GM21619 (cell line): ENCODE measurements at regions not wholly inside any gene's neighbourhood (a gene's known extent, or its start where the extent isn't known, plus 50 kb on each side); places are given as distances from the start of the nearest gene placed in this dataset.

Source experiments
- ATAC-seq: cut with Tn5 transposase; IDR thresholded peaks from one replicate; pipeline ENCODE4 v1.9.1; 2021; ENCODE audit not compliant: unreplicated experiment

DNA sequence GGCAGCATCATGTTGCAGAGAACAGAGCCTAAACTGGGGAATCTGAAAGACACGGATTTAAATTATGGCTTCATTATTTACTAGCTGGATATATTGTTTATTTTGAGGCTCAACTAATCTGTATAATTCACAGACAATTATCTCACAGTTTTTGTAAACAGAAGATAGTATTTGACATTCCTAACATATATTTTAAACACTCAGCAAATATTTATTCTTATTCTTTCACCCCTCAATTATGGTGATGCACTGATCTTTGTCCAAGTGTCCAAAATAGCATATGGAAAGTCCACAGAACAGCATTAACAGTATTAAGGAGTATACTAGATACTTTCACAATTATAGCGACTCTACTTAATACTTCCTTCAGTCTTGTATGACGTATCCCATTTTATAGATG is 257.0 kb downstream of the ADGRG6 start:
- no peak for ATAC-seq

DNA sequence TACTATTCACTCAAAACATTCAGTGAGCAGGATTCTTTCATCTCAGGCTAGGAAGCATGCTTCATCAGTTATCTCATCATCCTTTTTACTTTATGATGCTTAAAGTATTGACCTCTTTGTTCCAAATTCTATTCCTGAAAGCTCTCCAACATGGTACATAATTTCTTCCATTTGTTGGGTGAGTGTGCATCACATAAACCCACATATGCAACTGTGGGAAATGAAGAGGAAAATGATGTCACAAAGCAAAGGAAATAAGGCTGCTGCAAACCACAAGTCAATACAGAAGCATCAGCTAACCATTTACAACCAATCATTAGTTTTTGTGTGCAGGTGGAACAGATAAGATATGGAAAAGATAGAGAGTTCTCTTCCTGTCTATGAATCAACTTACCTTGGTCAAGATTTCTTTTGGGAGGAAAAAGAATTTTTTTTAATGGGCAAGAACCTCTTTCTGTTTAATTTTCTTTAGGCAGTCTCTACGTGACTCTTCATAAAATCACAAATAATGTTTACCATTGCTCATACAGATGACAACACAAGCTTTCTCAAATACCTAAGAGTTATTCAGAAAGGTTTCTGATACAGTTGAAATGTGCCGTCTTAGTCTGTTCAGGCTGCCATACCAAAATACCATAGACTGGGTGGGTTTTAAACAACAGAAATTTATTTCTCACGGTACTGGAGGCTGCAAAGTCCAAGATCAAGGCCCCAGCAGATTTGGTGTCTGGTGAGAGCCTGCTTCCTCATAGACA is 259.9 kb downstream of the ADGRG6 start:
- ATAC-seq, result no peak

DNA sequence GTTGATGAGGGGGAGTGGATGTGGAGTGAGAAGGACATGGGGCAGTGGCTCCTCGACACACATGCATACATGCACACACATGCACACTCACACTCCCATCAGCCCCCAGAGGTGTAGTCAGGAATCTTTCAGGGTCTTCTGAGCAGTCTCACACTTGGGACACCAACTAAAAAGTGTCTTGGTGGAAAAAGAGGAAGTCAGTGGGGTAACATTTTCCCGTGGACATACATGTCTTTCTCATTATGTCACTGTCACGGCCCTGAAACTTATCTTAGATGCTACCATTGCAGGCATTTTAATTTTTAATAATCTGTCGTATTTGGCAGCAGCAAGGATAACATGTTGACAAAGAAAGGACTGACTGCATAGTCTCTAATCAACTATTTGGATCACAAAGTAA is 261.1 kb downstream of the ADGRG6 start:
- no peak for ATAC-seq

DNA sequence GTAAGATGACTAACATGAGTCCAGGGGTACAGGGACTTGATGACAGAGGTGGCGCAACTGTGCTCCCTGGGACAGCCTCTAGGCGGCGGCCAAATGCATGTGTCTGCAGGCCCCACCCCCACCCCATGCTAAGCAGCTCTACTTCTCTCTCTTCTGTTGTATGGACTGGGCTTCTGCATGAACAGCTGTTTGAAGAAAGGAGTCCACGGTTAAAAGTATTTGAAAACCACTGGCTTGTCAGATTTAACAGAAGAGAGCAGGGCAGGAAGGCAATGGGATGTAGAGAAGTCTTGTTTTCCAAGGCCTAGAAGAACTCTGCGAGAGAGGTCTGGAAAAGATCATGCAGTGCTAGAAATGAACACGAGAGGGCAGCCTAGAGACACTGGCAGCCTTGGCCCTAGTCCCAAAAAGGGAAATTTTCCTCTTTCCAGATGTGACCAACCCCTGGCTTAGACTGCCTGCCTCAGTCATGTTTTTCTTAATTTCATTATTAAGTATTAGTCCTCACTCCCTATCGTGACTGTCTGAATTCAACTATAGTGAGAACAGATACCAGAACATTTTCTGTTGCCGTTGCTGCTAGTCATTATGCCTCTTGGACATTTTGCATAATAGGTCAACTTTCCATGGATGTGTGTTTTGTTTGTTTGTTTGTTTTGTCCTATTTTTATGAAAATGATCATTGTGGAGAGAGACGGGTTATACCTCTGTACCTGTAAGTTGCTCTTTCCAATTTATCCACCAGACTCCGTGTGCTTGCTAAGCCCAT is 265.0 kb downstream of the ADGRG6 start:
- peak; percentile 59 for ATAC-seq

DNA sequence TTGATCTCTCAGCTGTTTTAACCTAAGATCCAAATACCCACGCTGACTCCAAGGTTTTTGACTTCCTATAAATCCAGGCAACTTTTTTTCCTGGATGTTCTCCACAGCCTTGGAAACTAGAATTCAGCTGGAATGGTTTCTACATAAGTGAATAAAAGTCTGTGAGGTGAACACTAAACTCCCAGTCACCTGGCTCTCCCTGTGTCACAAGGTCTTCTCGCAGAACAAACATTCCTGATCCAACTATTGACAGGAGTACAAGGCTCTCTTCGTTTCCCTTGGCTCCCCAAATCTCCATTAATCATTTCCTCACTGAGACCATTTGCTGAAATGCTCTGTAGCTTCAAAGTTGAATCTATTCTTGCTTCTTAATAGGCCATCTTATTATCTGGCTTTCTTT is 265.7 kb downstream of the ADGRG6 start:
- no peak for ATAC-seq

DNA sequence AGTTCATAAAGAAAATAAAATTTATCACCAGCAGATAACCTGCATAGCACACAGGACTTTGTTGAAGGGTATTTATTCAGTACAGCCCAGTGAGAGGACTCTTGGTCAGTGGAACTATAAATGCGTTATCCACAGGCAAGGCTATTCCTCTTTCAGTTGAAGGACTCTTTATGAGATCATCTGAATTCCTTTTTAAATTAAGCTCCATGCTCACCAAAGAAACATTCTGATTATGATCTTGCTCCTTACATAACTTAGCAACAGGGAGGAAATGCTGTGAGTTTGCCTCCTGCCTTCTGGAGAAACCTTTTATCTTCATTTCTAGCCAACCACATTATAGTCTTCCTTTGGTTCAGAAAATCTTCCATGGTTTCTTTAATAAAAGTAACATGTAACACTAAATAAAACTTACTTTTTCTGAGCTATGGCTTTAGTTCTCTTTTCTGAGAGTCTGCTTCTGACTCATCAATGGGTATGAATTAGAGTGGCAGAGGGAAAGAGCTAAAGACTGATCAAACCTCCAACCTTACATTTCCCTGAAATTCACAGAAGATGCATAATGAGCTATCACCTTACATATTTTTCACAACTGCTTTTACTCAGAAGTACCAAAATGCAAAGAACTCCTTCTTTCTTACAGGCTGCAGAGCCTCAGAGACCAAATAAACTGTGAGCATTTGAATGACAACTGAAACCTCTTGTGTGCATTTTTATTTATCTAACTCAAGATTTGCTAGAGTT is 267.2 kb downstream of the ADGRG6 start:
- no peak for ATAC-seq

DNA sequence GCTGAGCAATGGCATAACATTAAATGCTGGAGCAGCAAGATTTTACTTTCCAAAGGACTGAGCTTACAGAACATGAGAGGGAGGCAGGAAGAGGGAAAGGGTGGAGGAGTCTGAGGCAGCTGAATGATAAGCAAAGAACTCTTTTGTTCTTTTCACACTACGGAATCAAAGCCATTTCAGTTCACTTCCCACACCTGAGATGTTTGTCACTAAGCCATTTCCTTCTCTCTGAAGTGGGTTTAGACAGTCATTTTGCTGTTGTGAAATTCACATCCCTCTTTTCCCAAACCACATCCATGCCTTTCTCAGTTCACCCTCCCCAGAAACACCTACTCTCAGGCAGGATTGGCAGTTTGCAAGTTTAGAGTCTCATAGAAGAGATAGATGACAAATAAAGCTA is 267.9 kb downstream of the ADGRG6 start:
- no peak for ATAC-seq

DNA sequence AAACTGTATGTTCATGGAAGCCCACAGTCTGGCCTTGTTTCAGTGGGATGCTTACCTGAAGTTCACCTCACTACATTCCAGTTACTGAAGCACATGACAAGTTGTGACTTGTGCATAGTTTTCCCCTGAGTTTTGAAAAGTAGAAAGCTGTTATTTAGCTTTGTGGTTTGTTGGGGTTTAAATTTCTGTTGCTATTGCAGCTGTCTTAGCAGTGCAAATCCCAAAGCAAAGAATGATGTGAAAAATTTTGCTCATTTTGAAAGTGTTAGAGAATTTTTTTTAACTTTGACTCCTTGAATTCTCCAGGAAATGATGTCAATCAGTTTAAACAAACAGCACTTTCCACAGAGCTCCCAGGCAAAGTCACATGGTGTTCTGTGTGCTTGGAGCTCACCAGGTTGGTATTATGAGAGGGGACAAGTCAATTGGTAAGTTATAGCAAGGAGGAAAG is 268.4 kb downstream of the ADGRG6 start:
- no peak for ATAC-seq

DNA sequence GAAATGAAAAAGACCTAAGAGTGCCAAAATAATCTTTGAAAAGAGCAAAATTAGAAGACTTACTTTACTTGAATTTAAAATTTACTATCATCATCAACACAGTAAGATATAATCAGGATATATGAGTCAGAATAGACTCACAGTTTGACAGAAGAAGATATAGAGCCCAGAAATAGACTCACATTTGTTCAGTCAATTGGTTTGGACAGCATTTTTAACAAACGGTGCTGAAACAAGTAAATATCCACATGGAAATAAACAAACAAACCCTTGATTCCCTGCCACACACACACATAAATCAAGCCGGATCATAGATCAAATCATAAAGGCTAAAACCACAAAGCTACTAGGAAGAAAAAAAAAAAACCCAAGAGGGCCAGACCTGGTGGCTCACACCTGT is 291.1 kb downstream of the ADGRG6 start:
- ATAC-seq, result no peak

DNA sequence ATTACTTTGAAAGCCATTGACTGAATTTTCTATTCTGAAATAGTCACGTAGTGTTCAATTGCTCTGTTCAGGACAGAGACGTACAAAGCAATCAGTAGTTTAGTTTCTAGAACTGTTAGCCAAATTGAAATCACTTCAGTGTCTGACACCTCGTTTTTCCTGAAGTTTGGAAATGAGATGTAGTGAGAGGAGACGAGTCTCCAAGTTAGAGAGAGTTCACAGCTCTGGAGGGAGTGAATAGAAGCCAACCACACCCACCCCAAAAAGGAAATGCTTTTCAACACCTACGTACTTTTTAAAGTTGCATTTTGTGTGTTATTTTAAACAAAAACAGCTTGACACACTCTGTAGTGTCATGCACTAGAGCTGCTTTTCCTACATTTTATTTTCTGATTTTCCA is 296.0 kb downstream of the ADGRG6 start:
- no peak for ATAC-seq

DNA sequence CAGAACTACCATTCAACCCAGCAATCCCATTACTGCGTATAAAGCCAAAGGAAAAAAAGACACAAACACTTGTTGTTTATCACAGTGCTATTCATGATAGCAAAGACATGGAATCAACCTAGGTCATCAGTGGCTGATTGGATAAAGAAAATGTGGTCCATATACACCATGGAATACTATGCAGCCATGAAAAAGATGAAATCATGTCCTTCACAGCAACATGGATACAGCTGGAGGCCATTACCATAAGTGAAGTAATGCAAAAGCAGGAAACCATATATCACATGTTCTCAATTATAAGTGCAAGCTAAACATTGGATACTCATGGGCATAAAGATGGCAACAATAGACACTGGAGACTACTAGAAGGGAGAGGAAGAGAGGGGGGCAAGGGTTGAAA is 299.6 kb downstream of the ADGRG6 start:
- ATAC-seq, result no peak

DNA sequence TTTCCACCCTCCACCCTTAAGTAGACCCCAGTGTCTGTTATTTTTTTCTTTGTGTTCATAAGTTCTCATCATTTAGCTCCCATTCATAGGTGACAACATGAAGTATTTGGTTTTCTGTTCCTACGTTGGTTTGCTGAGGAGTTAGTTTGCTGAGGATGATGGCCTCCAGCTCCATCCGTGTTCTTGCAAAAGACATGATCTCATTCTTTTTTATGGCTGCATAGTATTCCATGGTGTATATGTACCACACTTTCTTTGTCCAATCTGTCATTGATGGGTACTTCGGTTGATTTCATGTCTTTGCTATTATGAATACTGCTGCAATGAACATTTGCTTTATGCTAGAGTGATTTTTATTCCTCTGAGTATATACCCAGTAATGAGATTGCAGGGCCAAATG is 301.2 kb downstream of the ADGRG6 start:
- no peak for ATAC-seq

DNA sequence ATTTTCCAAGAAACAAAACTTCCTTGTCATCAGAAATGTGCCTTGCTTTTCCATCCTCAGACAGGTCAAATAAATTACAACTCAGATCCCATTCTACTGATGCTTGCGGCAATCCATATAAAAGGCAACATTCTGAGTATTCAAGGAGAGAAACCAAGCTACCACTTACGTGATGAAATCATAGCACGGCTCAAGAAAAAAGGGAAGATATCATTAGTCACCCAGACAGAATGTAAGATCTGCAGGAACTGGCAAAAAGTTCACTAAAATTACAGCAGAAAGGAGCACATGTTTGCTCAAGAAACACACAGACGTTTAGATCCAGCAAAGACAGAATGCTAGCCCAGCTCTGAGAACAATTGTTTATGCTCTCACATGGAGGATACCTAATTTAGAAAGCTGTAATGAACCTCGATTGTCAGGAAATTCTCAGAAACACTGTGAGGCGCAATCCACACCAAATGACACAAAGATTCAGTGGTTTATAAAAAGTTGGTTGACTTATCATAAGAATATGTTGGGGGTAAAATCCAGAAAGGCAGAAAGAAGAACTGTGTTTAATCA is 304.2 kb downstream of the ADGRG6 start:
- no peak for ATAC-seq

DNA sequence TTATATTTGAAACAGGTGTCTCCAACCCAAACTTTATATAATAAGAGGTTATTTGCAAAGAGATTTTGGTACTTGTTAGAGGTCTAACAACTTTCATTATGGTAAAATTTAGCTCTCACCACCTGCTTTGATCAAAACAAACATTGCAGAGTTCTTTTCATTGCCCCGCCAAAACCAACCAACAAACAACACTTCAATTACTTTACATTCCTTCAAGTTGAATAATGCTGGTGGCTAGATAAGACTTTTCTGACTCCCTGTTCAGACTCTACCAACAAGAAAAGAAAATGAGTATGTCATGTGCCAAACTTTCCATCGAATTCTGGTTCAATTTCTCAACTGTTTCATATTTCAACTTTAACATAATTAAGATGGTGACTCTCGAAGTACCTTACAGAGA is 311.1 kb downstream of the ADGRG6 start:
- ATAC-seq, result no peak

DNA sequence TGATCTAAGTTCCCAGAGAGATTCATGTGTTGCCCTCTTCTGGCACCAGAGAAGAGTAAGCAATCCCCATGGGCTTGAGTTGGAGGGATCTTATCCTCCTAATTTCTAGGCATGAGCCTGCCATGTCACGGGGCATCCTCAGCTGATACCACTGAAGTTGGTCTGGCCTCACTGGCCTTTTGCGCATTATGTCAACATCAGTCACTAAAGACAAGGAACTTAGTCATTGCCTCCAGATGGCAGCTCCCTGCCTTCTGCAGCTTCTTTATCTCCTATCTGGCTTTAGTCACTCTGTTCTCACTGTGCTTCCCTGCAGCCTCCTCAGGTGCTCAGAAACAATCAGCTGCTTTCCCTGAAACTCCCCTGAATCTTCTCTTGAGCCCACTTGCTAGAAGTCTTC is 312.2 kb downstream of the ADGRG6 start:
- ATAC-seq, result no peak

DNA sequence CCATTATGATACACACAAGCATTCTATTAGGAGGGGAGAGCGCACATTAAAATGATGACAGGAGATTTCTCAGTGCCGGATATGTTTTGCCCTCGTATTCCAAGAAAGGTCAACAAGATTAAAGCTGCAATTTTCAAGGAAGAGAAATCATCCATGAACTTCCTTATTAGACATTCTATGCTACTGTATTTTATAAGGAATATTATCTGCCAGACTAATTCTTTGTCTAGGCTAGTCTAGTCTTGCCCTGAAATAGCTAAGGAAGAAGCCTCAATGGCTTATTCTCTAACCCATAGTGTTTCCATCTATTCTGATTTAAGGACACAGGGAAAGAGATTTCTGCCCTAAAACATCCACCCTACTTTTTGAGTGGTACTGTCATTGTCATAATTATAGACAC is 315.4 kb downstream of the ADGRG6 start:
- ATAC-seq, result no peak

DNA sequence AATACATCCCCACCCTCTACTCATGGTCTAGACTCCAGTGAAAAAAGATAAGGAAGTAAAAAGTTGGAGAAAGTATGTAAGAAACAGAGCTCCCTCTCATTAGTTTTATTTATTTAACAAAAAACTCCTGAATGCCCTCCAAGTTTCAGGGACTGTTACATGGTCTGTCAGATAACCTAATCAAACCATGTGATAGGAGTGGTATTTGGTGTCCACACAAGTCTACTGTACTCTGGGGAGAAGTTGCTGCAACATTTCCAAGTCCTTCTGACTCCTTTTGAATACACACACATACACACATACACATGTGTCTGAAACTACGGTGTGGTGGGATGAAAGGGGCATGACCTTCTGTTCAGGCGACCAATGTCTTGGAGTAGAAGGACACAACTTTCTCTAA is 320.0 kb downstream of the ADGRG6 start:
- ATAC-seq, result no peak

DNA sequence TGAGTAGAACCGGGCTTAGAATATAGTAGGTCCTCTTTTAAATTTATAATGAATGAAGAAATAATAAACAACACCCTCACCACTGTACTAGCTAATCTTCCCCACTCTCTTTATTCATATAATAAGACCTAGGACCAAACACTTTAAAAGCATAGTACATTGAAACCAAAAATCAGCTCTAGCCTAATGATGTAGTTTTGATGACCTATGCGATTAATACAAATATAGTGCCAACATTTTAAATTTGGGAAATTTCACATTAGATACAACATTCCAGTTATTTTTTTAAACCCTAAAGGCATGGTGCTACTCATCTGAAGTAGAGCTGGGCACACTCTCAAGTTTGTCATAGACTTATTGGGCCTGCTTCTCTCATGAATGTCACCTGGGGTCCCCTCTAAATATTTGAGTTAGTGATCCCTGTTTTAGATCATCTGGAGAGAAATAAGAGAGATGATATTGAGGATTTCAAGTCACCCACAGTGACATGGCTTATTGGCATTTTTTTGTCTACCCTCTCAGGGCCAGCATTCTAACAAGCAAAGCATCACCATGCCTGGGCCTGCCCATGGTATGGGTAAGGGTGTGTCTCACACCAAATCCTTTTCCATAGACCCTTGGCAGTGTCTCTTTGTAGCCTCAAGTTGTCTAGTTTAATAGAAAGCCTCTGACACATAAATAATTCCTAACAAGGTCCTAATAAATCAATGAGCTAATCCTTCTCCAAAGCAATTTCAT is 319.8 kb downstream of the HIVEP2 start:
- ATAC-seq, result no peak

DNA sequence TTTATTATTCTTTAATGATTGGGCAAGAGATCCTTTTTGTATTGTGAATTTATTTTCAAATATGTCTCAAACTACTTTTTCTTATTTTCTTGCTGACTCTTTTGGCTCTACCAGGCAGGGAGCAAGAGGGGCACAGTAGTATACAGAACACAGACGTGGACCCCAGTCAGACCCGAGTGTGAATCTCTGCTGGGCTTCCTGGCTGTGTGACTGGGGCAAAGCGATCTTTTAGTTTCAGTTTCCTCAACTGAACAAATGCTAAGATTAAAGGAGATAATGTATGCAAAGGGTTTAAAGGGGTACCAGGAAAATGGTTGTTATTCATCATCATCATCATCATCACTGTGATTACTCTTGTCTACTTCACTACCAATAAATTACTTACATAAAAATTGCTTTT is 317.5 kb downstream of the HIVEP2 start:
- ATAC-seq, result no peak

DNA sequence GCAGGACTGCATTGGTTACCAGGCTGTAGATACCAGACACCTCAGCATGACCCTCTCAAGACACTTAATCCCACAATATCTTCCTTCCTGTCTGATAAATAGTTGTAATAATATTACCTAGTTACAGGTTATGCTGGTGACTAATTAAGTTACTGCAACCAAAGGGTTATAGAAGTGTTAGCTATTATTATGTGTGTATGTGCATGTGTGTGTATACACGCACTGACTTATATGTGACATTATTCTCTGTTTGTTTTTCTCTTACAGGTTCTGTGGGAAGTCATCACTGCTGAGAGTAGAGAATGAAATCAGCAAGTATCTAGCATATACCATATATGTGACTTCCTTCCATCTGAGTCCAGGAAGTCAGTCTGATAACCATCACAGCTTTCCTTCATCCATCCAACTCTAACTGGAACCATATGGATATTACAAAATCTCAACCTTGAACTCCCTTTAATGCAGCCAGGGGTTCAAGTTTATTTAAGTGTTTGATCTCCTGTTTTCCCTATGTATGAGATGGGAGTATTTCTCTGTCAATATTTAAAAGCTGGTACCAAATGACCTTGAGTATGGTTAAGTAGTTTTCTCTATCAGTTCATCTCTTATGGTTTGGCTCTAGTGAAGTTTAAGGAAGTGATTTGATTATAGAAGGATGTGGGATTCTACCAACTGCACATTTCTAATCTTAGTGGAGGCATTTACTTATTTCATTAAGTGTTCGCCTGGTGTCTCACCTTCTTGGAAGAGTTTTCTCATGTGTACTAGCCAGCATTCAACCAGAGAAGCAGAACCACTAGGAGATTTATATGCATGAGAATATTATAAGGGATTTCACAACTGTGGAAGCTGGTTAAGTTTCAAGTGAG is 313.2 kb downstream of the HIVEP2 start:
- ATAC-seq, result no peak
